Left colon (tissue), 2 donors: ENCODE measurements at regions not wholly inside any gene's neighbourhood (a gene's known extent, or its start where the extent isn't known, plus 50 kb on each side); places are given as distances from the start of the nearest gene placed in this dataset.
"Not testable (repeated sequence)": the region's sequence is repeated elsewhere in the genome, so short reads cannot be mapped to it uniquely, and the experiment has no call there.

ENCODE experiments used
- ATAC-seq: fragments of 200-7000 bp; cut with Tn5 transposase; one replicate; pipeline ENCODE4 v1.9.1; 2020; ENCODE audit warnings: mild to moderate bottlenecking, moderate library complexity
- DNase-seq, 2 donors: peaks; one replicate each; pipeline ENCODE4 v3.0.0-alpha.2; 2020
- intact Hi-C, 2 donors: fragments of 100-400 bp; cut with DNase I in 1 of 2; cut with micrococcal nuclease in 1 of 2; formaldehyde crosslinking; loops; one replicate each; pipeline versions ENCODE4 v1.11.2 to v1.14.0; 2022; cut with DNase I, micrococcal nuclease
- donor health status: DM: no; HTN: no; CAD: no.
- donor health status: DM: yes; HTN: yes; CAD: no.

DNA sequence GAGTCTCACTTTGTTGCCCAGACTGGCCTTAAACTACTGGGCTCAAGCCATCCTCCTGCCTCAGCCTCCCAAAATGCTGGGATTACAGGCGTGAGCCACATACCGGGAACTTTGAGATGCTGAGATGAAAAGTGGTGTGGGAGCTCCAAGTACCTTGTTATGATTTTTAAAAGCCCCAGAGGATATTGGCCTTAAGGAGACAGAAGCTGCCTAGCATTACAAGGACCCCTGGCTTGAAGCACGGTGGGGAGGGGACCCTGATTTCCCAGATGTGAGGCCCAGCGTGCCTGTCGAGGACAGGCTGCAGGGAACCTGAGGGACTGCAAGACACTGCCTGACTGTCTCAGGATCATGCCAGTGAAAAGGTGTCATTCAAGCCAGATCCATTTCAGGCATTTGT is 75.3 kb upstream of the TIAM2 start:
- intact Hi-C loops = loop anchor here in 1 of 2 donors (10.0 kb wide), 1 partner anchor 255 kb away; no protein-coding TSS in a partner anchor
- DNase-seq = no peak
- no peak for ATAC-seq

DNA sequence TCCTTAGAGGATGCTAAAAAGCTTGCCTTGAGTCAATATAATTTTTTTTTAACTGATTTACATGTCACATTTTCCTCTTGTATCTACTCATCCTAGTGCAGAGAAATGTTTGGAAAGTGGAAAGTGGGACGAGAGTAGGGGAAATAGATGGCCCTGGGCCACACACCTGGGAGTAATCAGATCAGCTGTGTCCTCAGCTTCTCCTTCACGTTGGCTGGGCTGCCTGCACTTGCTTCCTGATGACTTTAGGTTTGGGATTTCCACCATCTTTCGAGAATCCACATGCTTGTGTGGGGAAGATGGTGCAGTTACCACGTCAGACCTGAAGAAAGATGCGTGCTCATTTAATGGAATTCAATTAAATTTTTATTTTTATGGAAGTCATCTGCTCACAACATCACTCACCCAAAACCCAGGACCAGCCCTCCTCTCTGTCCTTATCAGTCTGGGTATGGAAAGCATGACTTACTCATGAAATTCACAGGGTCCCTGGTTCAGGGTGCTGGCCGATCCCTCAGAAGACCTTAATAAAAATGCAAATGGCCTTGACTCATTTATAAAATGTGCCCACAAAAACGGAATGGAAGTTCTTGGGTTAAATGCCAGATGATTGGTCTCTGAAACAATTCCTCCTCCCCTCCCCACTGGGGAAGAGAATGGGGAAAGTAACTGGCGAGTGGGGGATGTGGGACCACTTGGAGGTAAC is 74.5 kb upstream of the TIAM2 start:
- ATAC-seq = no peak
- no peak for DNase-seq
- intact Hi-C loops = loop anchor here in 1 of 2 donors (10.0 kb wide), 1 partner anchor 254 kb away; no protein-coding TSS in a partner anchor

DNA sequence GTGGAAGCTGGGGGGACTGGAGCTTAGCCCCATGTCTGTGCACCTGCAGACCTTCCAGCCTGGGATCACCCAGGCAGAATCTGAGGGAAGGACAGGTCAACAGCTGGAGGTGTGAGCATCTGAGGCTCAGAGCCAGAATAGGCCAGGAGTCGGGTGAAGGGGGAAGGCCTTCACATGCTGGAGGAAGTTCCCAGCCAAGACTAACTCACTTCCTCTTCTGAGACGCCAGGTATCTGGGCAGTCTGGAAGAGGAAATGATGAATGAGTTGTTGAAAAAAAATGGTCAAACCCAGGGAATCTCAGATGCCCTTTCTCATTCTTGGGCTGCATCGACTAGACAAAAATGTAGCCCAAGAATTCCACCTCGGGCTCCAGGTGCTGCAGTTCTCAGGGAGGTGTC is 73.6 kb upstream of the TIAM2 start:
- ATAC-seq (peak; percentile 48), DNase-seq (no peak)
- intact Hi-C loops = loop anchor here in 1 of 2 donors (10.0 kb wide), 1 partner anchor 253 kb away; no protein-coding TSS in a partner anchor

GRCh38 chr6:154923199-154923869 is 71.8 kb upstream of the TIAM2 start:
- DNase-seq = no peak
- no peak for ATAC-seq
- intact Hi-C loops = loop anchor here in 1 of 2 donors (10.0 kb wide), 1 partner anchor 251 kb away; no protein-coding TSS in a partner anchor

DNA sequence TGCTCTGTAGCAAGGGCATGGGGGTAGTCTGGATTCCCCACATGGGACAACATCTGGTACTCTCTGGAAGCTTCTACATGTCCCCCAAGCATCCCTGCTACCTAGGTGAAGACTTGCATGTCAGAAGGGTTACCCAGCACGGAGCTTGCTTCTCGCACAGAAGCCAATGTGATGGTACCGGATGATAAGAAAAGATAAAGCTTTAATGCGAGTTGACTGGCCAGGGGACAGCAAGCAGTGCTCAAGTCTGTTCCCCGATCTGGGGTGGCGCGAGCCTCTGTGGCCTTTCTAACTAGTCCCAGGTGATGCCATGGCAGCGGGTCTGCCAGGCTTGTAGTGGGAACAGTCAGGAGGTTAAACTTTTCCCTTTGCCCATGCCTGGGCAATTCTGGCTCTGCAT is 70.0 kb upstream of the TIAM2 start:
- ATAC-seq = no peak
- intact Hi-C loops = loop anchor here (5.0 to 10.0 kb wide), 2 partner anchors 250 to 252 kb away; no protein-coding TSS in a partner anchor
- no peak for DNase-seq

DNA sequence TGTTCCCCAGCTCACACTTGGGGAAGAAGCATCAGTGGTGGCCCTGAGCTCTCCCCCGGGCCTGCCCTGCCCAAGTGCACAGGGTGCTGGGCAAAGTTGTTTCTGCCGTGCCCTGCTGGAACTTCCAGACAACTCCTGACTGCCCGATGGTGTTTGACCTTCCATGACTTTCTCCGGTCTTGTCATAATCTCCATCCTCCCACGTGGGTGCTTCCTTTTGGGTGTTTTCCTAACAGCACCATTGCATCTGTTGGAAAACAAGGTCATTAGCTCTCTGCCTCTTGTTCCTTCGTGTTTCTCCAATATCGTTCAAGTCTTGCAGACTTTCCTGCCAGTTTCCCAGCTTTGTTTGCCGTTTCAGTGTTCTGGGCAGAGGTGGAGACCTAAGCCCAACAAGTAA is 68.7 kb upstream of the TIAM2 start:
- intact Hi-C loops = loop anchor here (5.0 to 10.0 kb wide), 2 partner anchors 248 to 251 kb away; no protein-coding TSS in a partner anchor
- DNase-seq (no peak), ATAC-seq (no peak)

DNA sequence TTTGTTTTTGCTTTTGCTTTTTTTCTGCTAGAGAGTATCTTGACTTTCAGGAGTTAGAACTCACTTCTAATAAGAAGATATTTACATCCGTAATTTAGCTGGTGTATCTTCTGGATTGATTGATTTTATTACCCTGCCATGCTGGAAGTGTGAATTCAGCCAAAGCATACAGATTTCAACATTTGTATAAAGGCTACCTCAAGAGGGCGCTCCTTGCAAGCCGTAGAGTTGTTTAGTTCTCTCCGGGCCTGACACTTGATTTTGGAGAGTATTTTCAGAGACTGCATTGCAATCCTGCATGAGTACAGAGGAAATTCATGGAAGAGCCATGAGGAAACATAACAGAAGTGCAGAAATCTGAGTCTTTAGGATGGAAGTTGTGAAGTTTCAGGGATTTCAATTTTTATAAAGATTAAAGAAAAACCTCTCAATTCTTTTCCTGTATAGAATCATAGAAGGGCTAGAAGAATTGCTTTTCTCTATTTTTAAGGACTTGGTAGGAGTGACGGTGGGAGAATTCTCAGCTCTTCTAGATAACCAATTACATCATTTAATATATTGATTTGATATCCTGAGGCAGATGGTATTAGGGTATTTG is 66.7 kb upstream of the TIAM2 start:
- intact Hi-C loops = loop anchor here (5.0 to 10.0 kb wide), 2 partner anchors 246 to 249 kb away; no protein-coding TSS in a partner anchor
- ATAC-seq = peak; percentile 76
- peak; percentile 33 to 67 for DNase-seq

GRCh38 chr6:154930451-154930851 is 64.7 kb upstream of the TIAM2 start:
- intact Hi-C loops = loop anchor here in 1 of 2 donors (10.0 kb wide), 1 partner anchor 324 kb away; no protein-coding TSS in a partner anchor
- ATAC-seq = no peak
- DNase-seq = no peak

DNA sequence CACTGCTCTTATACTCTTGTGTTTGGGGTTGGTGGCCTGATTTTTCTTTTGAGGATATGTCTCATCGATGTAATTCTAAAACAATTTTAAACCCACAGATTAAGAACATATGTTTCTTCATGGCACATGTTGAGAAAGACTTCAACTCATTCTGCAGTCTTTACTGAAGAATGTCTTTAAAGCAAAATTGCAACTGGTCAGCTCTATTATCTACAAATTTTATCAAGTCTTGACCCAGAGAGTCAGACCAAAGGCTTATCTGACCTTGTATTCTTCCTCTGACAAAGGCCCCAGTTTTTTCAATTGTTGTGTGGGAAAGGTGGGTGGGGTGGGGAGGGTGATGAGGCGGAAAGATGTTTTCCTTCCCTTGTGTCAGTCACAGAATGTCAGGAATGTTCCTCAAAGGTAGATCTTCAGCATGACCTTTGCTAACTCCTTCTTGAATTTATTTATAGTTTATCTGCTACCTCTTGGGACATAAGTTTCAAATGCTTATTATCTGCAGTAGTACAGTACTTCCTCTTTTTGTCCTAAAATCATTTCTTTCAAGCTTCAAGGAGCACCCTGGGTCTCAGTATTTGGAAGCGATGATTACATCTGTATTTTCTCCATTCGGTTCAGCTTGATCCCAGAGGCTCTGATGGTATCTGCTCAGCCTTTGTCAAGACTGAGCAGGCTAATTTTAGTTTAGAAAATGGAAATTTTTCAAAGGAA is 63.2 kb upstream of the TIAM2 start:
- intact Hi-C loops = loop anchor here in 1 of 2 donors (10.0 kb wide), 1 partner anchor 323 kb away; no protein-coding TSS in a partner anchor

GRCh38 chr6:154932515-154933027 is 62.5 kb upstream of the TIAM2 start:
- DNase-seq (no peak), ATAC-seq (no peak)
- intact Hi-C loops = loop anchor here in 1 of 2 donors (10.0 kb wide), 1 partner anchor 322 kb away; no protein-coding TSS in a partner anchor

More for the DNA sequence above, 63.2 kb upstream of the TIAM2 start:
- DNase-seq (no peak), ATAC-seq (no peak)

DNA sequence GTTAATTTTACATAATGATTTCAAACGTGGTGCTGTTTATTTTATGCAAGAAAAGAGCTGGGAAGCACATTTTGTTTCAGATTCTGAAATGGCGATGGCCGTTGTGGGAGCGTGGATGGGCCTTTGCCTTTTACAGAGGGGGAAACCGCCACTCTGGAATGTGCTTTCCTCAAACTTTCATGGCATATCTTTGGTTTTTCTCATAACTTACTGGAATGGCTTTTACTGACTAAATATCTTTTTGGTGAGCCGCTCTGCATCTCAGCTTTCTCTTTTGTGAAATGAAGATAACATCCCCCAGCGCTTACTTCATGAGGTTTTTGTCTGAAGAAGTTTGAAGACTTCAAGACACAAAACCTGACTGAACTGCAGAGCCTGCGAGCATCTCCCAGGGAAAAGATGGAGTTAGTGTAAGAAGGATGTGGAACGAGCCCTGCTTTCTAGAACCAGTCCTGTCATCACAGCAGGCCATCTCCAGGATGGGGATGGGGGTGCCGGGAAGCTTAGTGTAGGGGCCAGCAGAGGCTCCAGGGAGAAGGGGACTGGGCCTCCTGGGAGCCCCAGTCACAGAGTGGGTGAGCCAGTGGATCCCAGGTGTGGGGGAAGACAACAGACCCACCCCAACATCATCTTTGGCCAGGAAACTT is 61.8 kb upstream of the TIAM2 start:
- ATAC-seq (no peak), DNase-seq (no peak)
- intact Hi-C loops = loop anchor here in 1 of 2 donors (10.0 kb wide), 1 partner anchor 321 kb away; no protein-coding TSS in a partner anchor

DNA sequence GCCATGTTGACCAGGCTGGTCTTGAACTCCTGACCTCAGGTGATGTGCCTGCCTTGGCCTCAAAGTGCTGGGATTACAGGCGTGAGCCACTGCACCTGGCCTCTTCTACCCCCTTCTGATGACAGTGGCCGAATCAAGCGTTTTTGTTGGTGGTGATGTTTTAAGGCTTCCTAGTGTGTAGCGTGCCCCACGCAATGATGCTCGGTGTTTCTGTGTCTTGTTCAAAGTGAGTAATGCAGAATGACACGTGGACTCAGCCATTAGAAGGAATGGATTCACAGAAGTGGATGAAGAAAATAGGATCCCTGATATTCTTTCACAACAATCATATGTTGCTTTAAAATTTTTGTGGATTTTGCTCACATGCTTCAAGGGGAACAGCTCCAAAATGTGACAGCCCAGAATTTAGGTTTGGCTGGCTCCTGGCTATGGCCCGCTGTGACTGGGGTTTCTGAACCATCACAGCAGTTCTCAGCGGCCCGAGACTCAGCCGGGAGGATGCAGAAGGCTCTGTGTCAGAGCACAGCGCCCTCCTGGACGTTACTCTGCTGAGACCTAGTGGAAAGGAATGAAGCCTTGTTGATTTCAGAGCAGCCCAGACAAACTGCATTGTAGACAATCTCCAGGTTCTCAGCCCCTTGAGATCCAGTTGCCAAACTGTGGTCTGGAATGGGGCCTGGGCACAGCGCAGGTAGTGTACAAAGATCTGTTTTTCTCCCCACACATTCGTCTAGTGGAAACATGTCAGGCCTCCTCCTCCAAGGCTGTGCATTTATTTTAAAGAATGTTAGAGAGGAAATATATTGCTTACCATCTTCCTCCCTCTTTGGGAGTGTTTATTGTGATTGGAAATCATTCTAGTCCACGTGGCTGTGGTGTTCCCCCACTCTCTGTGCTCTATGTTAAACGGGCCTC is 57.6 kb upstream of the TIAM2 start:
- intact Hi-C loops = loop anchor here in 1 of 2 donors (10.0 kb wide), 1 partner anchor 317 kb away; no protein-coding TSS in a partner anchor
- DNase-seq = no peak
- ATAC-seq = no peak

- DNase-seq (no peak), ATAC-seq (no peak)
- intact Hi-C loops = loop anchor here in 1 of 2 donors (10.0 kb wide), 1 partner anchor 317 kb away; no protein-coding TSS in a partner anchor
These were observed 56.9 kb upstream of the TIAM2 start for GRCh38 chr6:154938221-154938580.

- ATAC-seq, DNase-seq: not testable (repeated sequence)
- intact Hi-C loops = loop anchor here in 1 of 2 donors (10.0 kb wide), 1 partner anchor 316 kb away; no protein-coding TSS in a partner anchor
These were observed 56.3 kb upstream of the TIAM2 start for GRCh38 chr6:154938727-154939285.

DNA sequence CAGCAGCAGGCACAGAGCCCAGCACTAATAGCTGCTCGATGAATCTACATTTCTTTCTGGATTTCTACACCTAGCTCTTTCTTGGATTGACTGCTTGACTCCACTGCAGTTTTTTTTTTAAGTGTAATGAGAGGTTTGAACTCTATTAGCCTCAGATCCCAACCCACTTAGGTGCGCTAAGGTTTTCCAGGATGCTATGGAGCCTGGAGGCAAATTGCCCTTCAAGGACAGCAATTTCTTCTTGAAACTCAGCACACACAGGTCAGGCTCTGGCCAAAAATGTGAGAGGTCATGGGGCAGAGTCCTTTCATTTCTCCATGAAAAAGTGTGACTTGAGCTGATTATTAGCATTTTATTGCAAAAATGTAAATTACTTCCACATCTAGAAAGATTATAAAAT is 52.3 kb upstream of the TIAM2 start:
- no peak for DNase-seq
- intact Hi-C loops = no loop called here
- ATAC-seq = no peak

- intact Hi-C loops = no loop called here
- no peak for DNase-seq
- ATAC-seq = no peak
These were observed 49.7 kb upstream of the TIAM2 start for GRCh38 chr6:154945271-154945890.
